Stimulated activated memory B cell treated with anti-CD40 and anti-IgM and Interleukin-4, amounts not matched to agents 10 μg/mL and 1 μg/mL and 100 μg/mL, for 72 hours (primary cell): ENCODE measurements at regions not wholly inside any gene's neighbourhood (a gene's known extent, or its start where the extent isn't known, plus 50 kb on each side); places are given as distances from the start of the nearest gene placed in this dataset.
"Not testable (repeated sequence)": the region's sequence is repeated elsewhere in the genome, so short reads cannot be mapped to it uniquely, and the experiment has no call there.

Experiments
- ATAC-seq: fragments of 150-1000 bp; cut with Tn5 transposase; 2 replicates; pipeline ENCODE4 v1.10.0; 2021
- H3K27ac Mint-ChIP-seq: one replicate; pipeline ENCODE4 v1.8.0; 2022; ENCODE audit warnings: mild to moderate bottlenecking, mixed read lengths
- H3K27me3 Mint-ChIP-seq: one replicate; pipeline ENCODE4 v1.8.0; 2022; ENCODE audit warnings: mixed read lengths
- H3K36me3 Mint-ChIP-seq: one replicate; pipeline ENCODE4 v1.8.0; 2022; ENCODE audit warnings: mixed read lengths
- H3K4me1 Mint-ChIP-seq: one replicate; pipeline ENCODE4 v1.8.0; 2022; ENCODE audit warnings: mixed read lengths
- H3K4me3 Mint-ChIP-seq: one replicate; pipeline ENCODE4 v1.8.0; 2022; ENCODE audit warnings: mild to moderate bottlenecking, moderate library complexity, mixed read lengths
- H3K9me3 Mint-ChIP-seq: one replicate; pipeline ENCODE4 v1.8.0; 2022; ENCODE audit warnings: mixed read lengths

- no peaks in the 10 kb centered on the region for H3K36me3 Mint-ChIP-seq
- H3K4me1 Mint-ChIP-seq: no peaks in the 10 kb centered on the region
- no peaks in the 10 kb centered on the region for H3K9me3 Mint-ChIP-seq
- ATAC-seq: no peak
- no peak overlapping the region for H3K4me3 Mint-ChIP-seq
- H3K27ac Mint-ChIP-seq: no peak overlapping the region
- no peaks in the 10 kb centered on the region for H3K27me3 Mint-ChIP-seq
These were observed 517.5 kb downstream of the NTRK3 start for GRCh38 chr15:87739081-87739480.

GRCh38 chr15:87737460-87737859 lies 519.1 kb downstream of the NTRK3 start:
- H3K4me3 Mint-ChIP-seq, H3K27me3 Mint-ChIP-seq, H3K4me1 Mint-ChIP-seq, ATAC-seq, H3K36me3 Mint-ChIP-seq, H3K27ac Mint-ChIP-seq, H3K9me3 Mint-ChIP-seq: not testable (repeated sequence)

GRCh38 chr15:87736891-87737389 lies 519.6 kb downstream of the NTRK3 start:
- Mint-ChIP-seq H3K4me3 (no peak overlapping the region), H3K27ac (no peak overlapping the region), H3K4me1 (no peaks in the 10 kb centered on the region), H3K36me3 (no peaks in the 10 kb centered on the region), H3K9me3 (no peaks in the 10 kb centered on the region), H3K27me3 (no peaks in the 10 kb centered on the region)
- ATAC-seq: no peak

GRCh38 chr15:87736401-87736800 lies 520.1 kb downstream of the NTRK3 start:
- H3K27ac Mint-ChIP-seq: no peak overlapping the region
- H3K4me3 Mint-ChIP-seq: no peak overlapping the region
- H3K36me3 Mint-ChIP-seq: no peaks in the 10 kb centered on the region

GRCh38 chr15:87735522-87735921 lies 521.0 kb downstream of the NTRK3 start:
- Mint-ChIP-seq H3K27ac (no peak overlapping the region), H3K36me3 (no peaks in the 10 kb centered on the region), H3K9me3 (no peaks in the 10 kb centered on the region), H3K27me3 (no peaks in the 10 kb centered on the region), H3K4me3 (no peak overlapping the region), H3K4me1 (no peaks in the 10 kb centered on the region)
- no peak for ATAC-seq

More at GRCh38 chr15:87736401-87736800, 520.1 kb downstream of the NTRK3 start:
- H3K9me3 Mint-ChIP-seq: no peaks in the 10 kb centered on the region
- no peak for ATAC-seq
- no peaks in the 10 kb centered on the region for H3K4me1 Mint-ChIP-seq
- H3K27me3 Mint-ChIP-seq: no peaks in the 10 kb centered on the region

- no peak overlapping the region for H3K4me3 Mint-ChIP-seq
- no peaks in the 10 kb centered on the region for H3K4me1 Mint-ChIP-seq
- H3K36me3 Mint-ChIP-seq: no peaks in the 10 kb centered on the region
- no peaks in the 10 kb centered on the region for H3K9me3 Mint-ChIP-seq
- no peaks in the 10 kb centered on the region for H3K27me3 Mint-ChIP-seq
- H3K27ac Mint-ChIP-seq: no peak overlapping the region
- no peak for ATAC-seq
These were observed 521.8 kb downstream of the NTRK3 start for GRCh38 chr15:87734571-87735373.

GRCh38 chr15:87733977-87734376 lies 522.6 kb downstream of the NTRK3 start:
- no peaks in the 10 kb centered on the region for H3K27me3 Mint-ChIP-seq
- H3K27ac Mint-ChIP-seq: no peak overlapping the region
- H3K4me1 Mint-ChIP-seq: no peaks in the 10 kb centered on the region
- H3K9me3 Mint-ChIP-seq: no peaks in the 10 kb centered on the region
- H3K36me3 Mint-ChIP-seq: no peaks in the 10 kb centered on the region
- ATAC-seq: no peak
- no peak overlapping the region for H3K4me3 Mint-ChIP-seq

- H3K4me3 Mint-ChIP-seq: no peak overlapping the region
- H3K9me3 Mint-ChIP-seq: no peaks in the 10 kb centered on the region
- H3K4me1 Mint-ChIP-seq: no peaks in the 10 kb centered on the region
- H3K27ac Mint-ChIP-seq: no peak overlapping the region
- H3K27me3 Mint-ChIP-seq: no peaks in the 10 kb centered on the region
- no peaks in the 10 kb centered on the region for H3K36me3 Mint-ChIP-seq
- ATAC-seq: no peak
These were observed 523.0 kb downstream of the NTRK3 start for GRCh38 chr15:87733541-87733941.

GRCh38 chr15:87732976-87733375 lies 523.6 kb downstream of the NTRK3 start:
- Mint-ChIP-seq H3K27ac (no peak overlapping the region), H3K4me1 (no peaks in the 10 kb centered on the region), H3K4me3 (no peak overlapping the region), H3K27me3 (no peaks in the 10 kb centered on the region), H3K9me3 (no peaks in the 10 kb centered on the region), H3K36me3 (no peaks in the 10 kb centered on the region)
- ATAC-seq: peak; percentile 55

- Mint-ChIP-seq H3K4me3 (no peak overlapping the region), H3K27ac (no peak overlapping the region), H3K9me3 (no peaks in the 10 kb centered on the region), H3K36me3 (no peaks in the 10 kb centered on the region), H3K4me1 (no peaks in the 10 kb centered on the region), H3K27me3 (no peaks in the 10 kb centered on the region)
- ATAC-seq: no peak
These were observed 524.9 kb downstream of the NTRK3 start for GRCh38 chr15:87731630-87732029.

- no peaks in the 10 kb centered on the region for H3K36me3 Mint-ChIP-seq
- no peaks in the 10 kb centered on the region for H3K4me1 Mint-ChIP-seq
- no peak overlapping the region for H3K4me3 Mint-ChIP-seq
- no peak overlapping the region for H3K27ac Mint-ChIP-seq
- H3K9me3 Mint-ChIP-seq: no peaks in the 10 kb centered on the region
- no peaks in the 10 kb centered on the region for H3K27me3 Mint-ChIP-seq
- ATAC-seq: no peak
These were observed 525.8 kb downstream of the NTRK3 start for GRCh38 chr15:87730706-87731105.

GRCh38 chr15:87728998-87729397 lies 527.5 kb downstream of the NTRK3 start:
- H3K27me3 Mint-ChIP-seq: no peaks in the 10 kb centered on the region
- no peaks in the 10 kb centered on the region for H3K36me3 Mint-ChIP-seq
- no peaks in the 10 kb centered on the region for H3K4me1 Mint-ChIP-seq
- H3K9me3 Mint-ChIP-seq: no peaks in the 10 kb centered on the region
- no peak overlapping the region for H3K4me3 Mint-ChIP-seq
- ATAC-seq: no peak
- no peak overlapping the region for H3K27ac Mint-ChIP-seq

- Mint-ChIP-seq H3K27ac (no peak overlapping the region), H3K4me1 (no peaks in the 10 kb centered on the region), H3K9me3 (no peaks in the 10 kb centered on the region), H3K4me3 (no peak overlapping the region), H3K27me3 (no peaks in the 10 kb centered on the region), H3K36me3 (no peaks in the 10 kb centered on the region)
- no peak for ATAC-seq
These were observed 529.5 kb downstream of the NTRK3 start for GRCh38 chr15:87727073-87727472.

GRCh38 chr15:87724330-87724729 lies 532.2 kb downstream of the NTRK3 start:
- H3K9me3 Mint-ChIP-seq: no peaks in the 10 kb centered on the region
- H3K27ac Mint-ChIP-seq: no peak overlapping the region
- H3K36me3 Mint-ChIP-seq: no peaks in the 10 kb centered on the region
- ATAC-seq: no peak
- no peaks in the 10 kb centered on the region for H3K4me1 Mint-ChIP-seq
- H3K27me3 Mint-ChIP-seq: no peaks in the 10 kb centered on the region
- no peak overlapping the region for H3K4me3 Mint-ChIP-seq

- Mint-ChIP-seq H3K9me3 (no peaks in the 10 kb centered on the region), H3K4me3 (no peak overlapping the region), H3K27ac (no peak overlapping the region), H3K36me3 (no peaks in the 10 kb centered on the region), H3K27me3 (no peaks in the 10 kb centered on the region), H3K4me1 (no peaks in the 10 kb centered on the region)
- no peak for ATAC-seq
These were observed 533.4 kb downstream of the NTRK3 start for GRCh38 chr15:87722941-87723691.

- Mint-ChIP-seq H3K27ac (no peak overlapping the region), H3K4me3 (no peak overlapping the region), H3K36me3 (no peaks in the 10 kb centered on the region), H3K4me1 (no peaks in the 10 kb centered on the region), H3K9me3 (no peaks in the 10 kb centered on the region), H3K27me3 (no peaks in the 10 kb centered on the region)
- ATAC-seq: no peak
These were observed 536.3 kb downstream of the NTRK3 start for GRCh38 chr15:87720235-87720634.
